ENCODE measurements at regions not wholly inside any gene's neighbourhood (a gene's known extent, or its start where the extent isn't known, plus 50 kb on each side); places are given as distances from the start of the nearest gene placed in this dataset.

- Histone ChIP-seq H3K4me2 (no peak overlapping the region), H3K4me3 (no peak overlapping the region), H3K36me3 (replicated peaks; ENCODE audit: insufficient read depth, low read depth) (no peaks in the 10 kb centered on the region), H3K9me3 (ENCODE audit: low read depth) (no peaks in the 10 kb centered on the region), H3K27me3 (no peaks in the 10 kb centered on the region), H2AFZ (no peak overlapping the region), H3K27ac (no peak overlapping the region), H3K4me1 (ENCODE audit: insufficient read depth) (no peaks in the 10 kb centered on the region), H3K9me2 (replicated peaks; ENCODE audit: insufficient read depth) (no peaks in the 10 kb centered on the region), H3K79me2 (no peaks in the 10 kb centered on the region), H4K20me1 (ENCODE audit: insufficient read depth, poor library complexity, severe bottlenecking) (no peaks in the 10 kb centered on the region)
- TF ChIP-seq, protein P1, sequence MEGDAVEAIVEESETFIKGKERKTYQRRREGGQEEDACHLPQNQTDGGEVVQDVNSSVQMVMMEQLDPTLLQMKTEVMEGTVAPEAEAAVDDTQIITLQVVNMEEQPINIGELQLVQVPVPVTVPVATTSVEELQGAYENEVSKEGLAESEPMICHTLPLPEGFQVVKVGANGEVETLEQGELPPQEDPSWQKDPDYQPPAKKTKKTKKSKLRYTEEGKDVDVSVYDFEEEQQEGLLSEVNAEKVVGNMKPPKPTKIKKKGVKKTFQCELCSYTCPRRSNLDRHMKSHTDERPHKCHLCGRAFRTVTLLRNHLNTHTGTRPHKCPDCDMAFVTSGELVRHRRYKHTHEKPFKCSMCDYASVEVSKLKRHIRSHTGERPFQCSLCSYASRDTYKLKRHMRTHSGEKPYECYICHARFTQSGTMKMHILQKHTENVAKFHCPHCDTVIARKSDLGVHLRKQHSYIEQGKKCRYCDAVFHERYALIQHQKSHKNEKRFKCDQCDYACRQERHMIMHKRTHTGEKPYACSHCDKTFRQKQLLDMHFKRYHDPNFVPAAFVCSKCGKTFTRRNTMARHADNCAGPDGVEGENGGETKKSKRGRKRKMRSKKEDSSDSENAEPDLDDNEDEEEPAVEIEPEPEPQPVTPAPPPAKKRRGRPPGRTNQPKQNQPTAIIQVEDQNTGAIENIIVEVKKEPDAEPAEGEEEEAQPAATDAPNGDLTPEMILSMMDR (IDR thresholded peaks at IDR 0.05; ENCODE audit: poor library complexity) = no peak
- TF ChIP-seq EZH2 (IDR thresholded peaks at IDR 0.05; ENCODE audit: borderline replicate concordance) (no peak), EZH2phosphoT487 (IDR thresholded peaks at IDR 0.05; ENCODE audit: low read depth, severe bottlenecking, unreplicated experiment) (no peak)
- no peak for DNase-seq (ENCODE audit: low spot score)
Measured at GRCh38 chr6:93057584-93057983, 361.8 kb downstream of the EPHA7 start.

GRCh38 chr6:93048381-93048780 is 371.0 kb downstream of the EPHA7 start:
- H2AFZ ChIP-seq = no peak overlapping the region
- H3K9me3 ChIP-seq (ENCODE audit: low read depth) = no peaks in the 10 kb centered on the region
- no peak overlapping the region for H3K4me2 ChIP-seq
- H3K36me3 ChIP-seq (replicated peaks; ENCODE audit: insufficient read depth, low read depth) = no peaks in the 10 kb centered on the region
- no peak overlapping the region for H3K27ac ChIP-seq
- no peaks in the 10 kb centered on the region for H3K4me1 ChIP-seq (ENCODE audit: insufficient read depth)
- H3K27me3 ChIP-seq = no peaks in the 10 kb centered on the region
- H3K79me2 ChIP-seq = no peaks in the 10 kb centered on the region
- no peaks in the 10 kb centered on the region for H3K9me2 ChIP-seq (replicated peaks; ENCODE audit: insufficient read depth)
- TF ChIP-seq EZH2phosphoT487 (IDR thresholded peaks at IDR 0.05; ENCODE audit: low read depth, severe bottlenecking, unreplicated experiment) = no peak
- TF ChIP-seq, protein P1 (IDR thresholded peaks at IDR 0.05; ENCODE audit: poor library complexity) = no peak
- no peak for TF ChIP-seq EZH2 (IDR thresholded peaks at IDR 0.05; ENCODE audit: borderline replicate concordance)
- H4K20me1 ChIP-seq (ENCODE audit: insufficient read depth, poor library complexity, severe bottlenecking) = no peaks in the 10 kb centered on the region
- no peak for DNase-seq (ENCODE audit: low spot score)
- H3K4me3 ChIP-seq = no peak overlapping the region

DNA sequence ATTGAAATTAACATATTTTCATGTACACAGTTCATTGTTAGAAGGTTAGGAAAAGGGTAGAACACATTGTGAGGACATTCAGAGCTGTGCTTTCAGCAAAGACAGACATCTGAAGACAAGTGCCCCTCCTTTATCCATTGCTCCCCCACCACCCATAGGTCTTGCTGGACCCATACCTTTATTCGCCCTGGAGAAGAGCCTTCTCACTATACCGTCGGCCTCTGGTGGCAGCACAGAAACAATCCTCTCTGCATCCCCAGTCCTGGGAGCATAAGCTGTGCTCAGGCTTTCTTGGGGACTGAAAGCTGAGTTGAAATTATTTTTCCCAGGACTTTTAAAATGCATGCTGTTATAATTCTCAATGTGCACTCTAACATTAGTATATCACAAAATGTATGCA is 372.3 kb downstream of the EPHA7 start:
- Histone ChIP-seq H3K9me2 (replicated peaks; ENCODE audit: insufficient read depth) (no peaks in the 10 kb centered on the region), H4K20me1 (ENCODE audit: insufficient read depth, poor library complexity, severe bottlenecking) (no peaks in the 10 kb centered on the region), H3K36me3 (replicated peaks; ENCODE audit: insufficient read depth, low read depth) (no peaks in the 10 kb centered on the region), H3K79me2 (no peaks in the 10 kb centered on the region), H3K9me3 (ENCODE audit: low read depth) (no peaks in the 10 kb centered on the region), H3K4me3 (no peak overlapping the region), H2AFZ (no peak overlapping the region), H3K4me2 (no peak overlapping the region), H3K27me3 (no peaks in the 10 kb centered on the region), H3K27ac (no peak overlapping the region), H3K4me1 (ENCODE audit: insufficient read depth) (no peaks in the 10 kb centered on the region)
- 67% methylated on average over 3 of the region's 3 CpGs for WGBS (ENCODE audit: low lambda C conversion rate, missing lambda C conversion rate)
- TF ChIP-seq EZH2 (IDR thresholded peaks at IDR 0.05; ENCODE audit: borderline replicate concordance) (no peak), EZH2phosphoT487 (IDR thresholded peaks at IDR 0.05; ENCODE audit: low read depth, severe bottlenecking, unreplicated experiment) (no peak)
- TF ChIP-seq, protein P1 (IDR thresholded peaks at IDR 0.05; ENCODE audit: poor library complexity) = no peak
- DNase-seq (ENCODE audit: low spot score) = no peak

DNA sequence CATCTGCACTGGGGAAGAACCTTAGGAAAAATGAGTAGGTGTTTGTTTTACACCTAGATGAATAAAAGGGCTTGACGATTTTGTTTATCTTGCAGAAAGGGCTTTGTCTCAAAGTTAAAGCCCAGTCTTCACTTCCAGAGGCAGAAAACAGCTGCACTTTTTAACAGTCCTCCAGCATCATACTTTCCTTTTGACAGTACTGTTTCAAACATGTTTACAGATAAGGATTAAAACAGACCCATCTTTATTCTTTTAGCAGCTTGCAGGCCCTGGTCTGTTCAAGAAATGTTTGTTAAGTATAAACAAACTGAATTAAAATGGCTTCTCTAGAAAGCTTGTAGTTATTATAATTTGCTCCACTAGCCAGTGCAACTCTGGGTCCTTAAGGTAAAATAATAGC is 374.2 kb downstream of the EPHA7 start:
- no peaks in the 10 kb centered on the region for H3K9me3 ChIP-seq (ENCODE audit: low read depth)

More for the DNA sequence above, 374.2 kb downstream of the EPHA7 start:
- Histone ChIP-seq H3K4me1 (ENCODE audit: insufficient read depth) (no peaks in the 10 kb centered on the region), H3K36me3 (replicated peaks; ENCODE audit: insufficient read depth, low read depth) (no peaks in the 10 kb centered on the region), H4K20me1 (ENCODE audit: insufficient read depth, poor library complexity, severe bottlenecking) (no peaks in the 10 kb centered on the region), H2AFZ (peak overlapping the region; percentile 15), H3K27ac (no peak overlapping the region), H3K79me2 (no peaks in the 10 kb centered on the region), H3K4me3 (no peak overlapping the region), H3K9me2 (replicated peaks; ENCODE audit: insufficient read depth) (no peaks in the 10 kb centered on the region), H3K27me3 (no peaks in the 10 kb centered on the region), H3K4me2 (no peak overlapping the region)
- WGBS (ENCODE audit: low lambda C conversion rate, missing lambda C conversion rate) = 7% methylated on average over 1 of the region's 1 CpG
- TF ChIP-seq EZH2phosphoT487 (IDR thresholded peaks at IDR 0.05; ENCODE audit: low read depth, severe bottlenecking, unreplicated experiment) (no peak), EZH2 (IDR thresholded peaks at IDR 0.05; ENCODE audit: borderline replicate concordance) (no peak)
- TF ChIP-seq, protein P1 (IDR thresholded peaks at IDR 0.05; ENCODE audit: poor library complexity) = no peak
- DNase-seq (ENCODE audit: low spot score) = no peak

All from hepatocyte (in vitro differentiated cells).